ENCODE measurements at regions not wholly inside any gene's neighbourhood (a gene's known extent, or its start where the extent isn't known, plus 50 kb on each side); places are given as distances from the start of the nearest gene placed in this dataset.
"Not testable (repeated sequence)": the region's sequence is repeated elsewhere in the genome, so short reads cannot be mapped to it uniquely, and the experiment has no call there.

DNA sequence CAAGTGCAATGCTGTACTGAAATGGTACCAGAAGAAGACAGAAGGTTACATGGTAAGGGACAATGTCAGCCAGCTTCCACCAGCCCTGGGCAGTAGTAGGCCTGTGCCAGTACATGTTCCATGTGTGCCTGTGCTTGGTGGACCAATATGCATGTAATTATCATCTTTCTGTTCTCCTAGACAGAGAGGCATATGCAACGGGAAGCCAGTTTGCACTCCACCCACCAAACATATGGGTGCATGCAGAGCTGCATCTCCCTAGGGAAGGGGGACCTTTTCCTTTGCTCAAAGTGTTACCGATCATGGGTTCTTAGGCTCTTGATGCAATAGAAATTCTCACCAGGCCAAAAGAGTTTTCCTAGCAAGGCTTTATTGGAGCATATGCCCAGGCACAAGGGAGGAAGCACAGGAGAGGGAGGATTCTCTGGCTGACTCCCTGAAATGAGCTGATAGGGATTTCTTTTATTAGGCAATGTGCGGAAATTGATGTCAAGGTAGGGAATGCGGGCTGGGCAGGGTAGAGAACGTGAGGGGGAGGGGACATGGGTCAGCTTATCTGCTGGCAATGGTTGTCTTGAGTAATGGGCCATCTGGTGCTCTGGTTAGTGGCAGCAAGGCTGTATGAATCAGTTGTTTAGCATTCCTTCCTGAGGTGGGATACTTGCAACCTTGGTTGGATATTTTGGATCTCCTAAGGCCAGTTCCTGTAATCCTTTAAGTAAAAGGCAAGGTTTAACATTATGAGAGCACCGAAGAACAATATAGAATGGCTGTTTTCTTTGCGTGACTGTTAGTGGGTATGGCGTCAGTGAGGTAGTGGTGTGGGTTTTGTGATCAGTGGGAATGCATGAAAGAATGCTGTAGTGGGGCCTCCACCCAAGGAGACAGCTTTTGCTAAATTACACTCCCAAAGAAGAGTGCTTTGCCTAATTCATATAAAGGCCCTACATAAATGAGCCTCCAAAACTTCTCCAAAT, 102.5 kb downstream of the CDRT15L2 start:
- H3K4me1 ChIP-seq (replicated peaks in 1 of 2; ENCODE audit: control insufficient read depth in 2 of 2, insufficient read depth in 2 of 2, low read length in 2 of 2); H3K9me3 ChIP-seq (replicated peaks; ENCODE audit: control insufficient read depth, insufficient read depth, low read depth, low read length); BruUV-seq (replicated peaks); ATAC-seq; H3K79me2 ChIP-seq (ENCODE audit: control insufficient read depth, insufficient read depth, low read length); DNase-seq (ENCODE audit: extremely low read depth in 1 of 4, low spot score in 3 of 4); intact Hi-C loops (cut with micrococcal nuclease); H4K20me1 ChIP-seq (replicated peaks; ENCODE audit: control insufficient read depth, insufficient read depth, low read length); H3K27ac ChIP-seq (ENCODE audit: extremely low read depth, low read depth, low read length); H3K9ac ChIP-seq (ENCODE audit: insufficient read depth in 1 of 2, low read depth in 2 of 2, low read length in 2 of 2); H3K4me3 ChIP-seq; CTCF ChIA-PET (ENCODE audit: low intra/inter-chr PET ratio); H3K4me2 ChIP-seq (ENCODE audit: insufficient read depth, low read length); in situ Hi-C loops (cut with MboI); H3K27me3 ChIP-seq (ENCODE audit: control insufficient read depth in 2 of 2, insufficient read depth in 2 of 2, low read length in 2 of 2); H2AFZ ChIP-seq (ENCODE audit: low read depth, low read length); H3K36me3 ChIP-seq (ENCODE audit: control insufficient read depth, insufficient read depth, low read length); H3K9me1 ChIP-seq (ENCODE audit: control insufficient read depth, insufficient read depth, low read length); POLR2A ChIA-PET; FAIRE-seq: not testable (repeated sequence)
- WGBS (ENCODE audit: insufficient coverage, low coverage, missing lambda C conversion rate): 0% methylated on average over 4 of the region's 8 CpGs

DNA sequence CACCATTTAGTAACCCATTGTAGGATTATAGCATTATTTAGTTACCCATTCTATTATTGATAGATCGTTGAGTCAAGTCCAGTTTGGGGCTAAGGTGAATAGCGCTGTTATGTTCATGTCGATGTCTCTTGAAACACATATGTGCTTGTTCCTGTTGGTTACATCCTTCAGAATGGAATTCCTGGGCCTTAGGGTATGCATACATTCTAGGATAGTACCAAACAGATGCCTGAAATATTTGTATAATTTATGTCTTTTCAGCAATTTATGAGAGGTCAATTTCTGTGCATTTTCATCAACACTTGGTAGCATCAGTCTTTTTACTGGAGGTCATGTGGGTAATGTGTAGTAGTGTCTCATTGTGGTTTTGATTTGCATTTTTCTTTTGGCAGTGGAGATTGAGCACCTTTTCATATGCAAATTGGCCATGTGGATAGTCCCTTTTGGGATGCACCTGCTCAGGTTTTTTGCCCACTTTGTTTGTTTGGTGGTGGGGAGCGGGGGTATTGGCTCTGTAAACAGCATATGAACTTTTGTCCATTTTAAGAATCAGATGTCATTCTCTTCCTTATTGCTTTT, 104.2 kb downstream of the CDRT15L2 start:
- BruUV-seq (replicated peaks); FAIRE-seq; H3K4me2 ChIP-seq (ENCODE audit: insufficient read depth, low read length); H3K4me3 ChIP-seq; H2AFZ ChIP-seq (ENCODE audit: low read depth, low read length); H3K9me3 ChIP-seq (replicated peaks; ENCODE audit: control insufficient read depth, insufficient read depth, low read depth, low read length); H4K20me1 ChIP-seq (replicated peaks; ENCODE audit: control insufficient read depth, insufficient read depth, low read length); ATAC-seq; intact Hi-C loops (cut with micrococcal nuclease); H3K4me1 ChIP-seq (replicated peaks in 1 of 2; ENCODE audit: control insufficient read depth in 2 of 2, insufficient read depth in 2 of 2, low read length in 2 of 2); in situ Hi-C loops (cut with MboI); H3K27ac ChIP-seq (ENCODE audit: extremely low read depth, low read depth, low read length); H3K27me3 ChIP-seq (ENCODE audit: control insufficient read depth in 2 of 2, insufficient read depth in 2 of 2, low read length in 2 of 2); H3K9ac ChIP-seq (ENCODE audit: insufficient read depth in 1 of 2, low read depth in 2 of 2, low read length in 2 of 2); H3K79me2 ChIP-seq (ENCODE audit: control insufficient read depth, insufficient read depth, low read length); DNase-seq (ENCODE audit: extremely low read depth in 1 of 4, low spot score in 3 of 4); H3K9me1 ChIP-seq (ENCODE audit: control insufficient read depth, insufficient read depth, low read length); H3K36me3 ChIP-seq (ENCODE audit: control insufficient read depth, insufficient read depth, low read length); CTCF ChIA-PET (ENCODE audit: low intra/inter-chr PET ratio); POLR2A ChIA-PET: not testable (repeated sequence)
- WGBS (ENCODE audit: insufficient coverage, low coverage, missing lambda C conversion rate): 8% methylated on average over 3 of the region's 4 CpGs

DNA sequence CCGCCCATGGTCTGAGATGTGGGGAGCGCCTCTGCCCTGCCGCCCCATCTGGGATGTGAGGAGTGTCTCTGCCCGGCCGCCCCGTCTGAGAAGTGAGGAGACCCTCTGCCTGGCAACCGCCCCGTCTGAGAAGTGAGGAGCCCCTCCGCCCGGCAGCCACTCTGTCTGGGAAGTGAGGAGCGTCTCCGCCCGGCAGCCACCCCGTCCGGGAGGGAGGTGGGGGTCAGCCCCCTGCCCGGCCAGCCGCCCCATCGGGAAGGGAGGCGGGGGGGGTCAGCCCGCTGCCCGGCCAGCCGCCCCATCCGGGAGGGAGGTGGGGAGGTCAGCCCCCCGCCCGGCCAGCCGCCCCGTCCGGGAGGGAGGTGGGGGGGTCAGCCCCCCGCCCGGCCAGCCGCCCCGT, 105.5 kb downstream of the CDRT15L2 start:
- H3K27me3 ChIP-seq (ENCODE audit: control insufficient read depth in 2 of 2, insufficient read depth in 2 of 2, low read length in 2 of 2); H3K27ac ChIP-seq (ENCODE audit: extremely low read depth, low read depth, low read length); H4K20me1 ChIP-seq (replicated peaks; ENCODE audit: control insufficient read depth, insufficient read depth, low read length); H3K36me3 ChIP-seq (ENCODE audit: control insufficient read depth, insufficient read depth, low read length); POLR2A ChIA-PET; H3K9ac ChIP-seq (ENCODE audit: insufficient read depth in 1 of 2, low read depth in 2 of 2, low read length in 2 of 2); H3K4me1 ChIP-seq (replicated peaks in 1 of 2; ENCODE audit: control insufficient read depth in 2 of 2, insufficient read depth in 2 of 2, low read length in 2 of 2); H3K79me2 ChIP-seq (ENCODE audit: control insufficient read depth, insufficient read depth, low read length); H3K9me3 ChIP-seq (replicated peaks; ENCODE audit: control insufficient read depth, insufficient read depth, low read depth, low read length); H3K4me3 ChIP-seq; CTCF ChIA-PET (ENCODE audit: low intra/inter-chr PET ratio); FAIRE-seq; H2AFZ ChIP-seq (ENCODE audit: low read depth, low read length); ATAC-seq; BruUV-seq (replicated peaks); H3K4me2 ChIP-seq (ENCODE audit: insufficient read depth, low read length); intact Hi-C loops (cut with micrococcal nuclease); H3K9me1 ChIP-seq (ENCODE audit: control insufficient read depth, insufficient read depth, low read length); in situ Hi-C loops (cut with MboI); DNase-seq (ENCODE audit: extremely low read depth in 1 of 4, low spot score in 3 of 4): not testable (repeated sequence)
- WGBS (ENCODE audit: insufficient coverage, low coverage, missing lambda C conversion rate): no CpG with 5 or more reads among the region's 32 CpGs

DNA sequence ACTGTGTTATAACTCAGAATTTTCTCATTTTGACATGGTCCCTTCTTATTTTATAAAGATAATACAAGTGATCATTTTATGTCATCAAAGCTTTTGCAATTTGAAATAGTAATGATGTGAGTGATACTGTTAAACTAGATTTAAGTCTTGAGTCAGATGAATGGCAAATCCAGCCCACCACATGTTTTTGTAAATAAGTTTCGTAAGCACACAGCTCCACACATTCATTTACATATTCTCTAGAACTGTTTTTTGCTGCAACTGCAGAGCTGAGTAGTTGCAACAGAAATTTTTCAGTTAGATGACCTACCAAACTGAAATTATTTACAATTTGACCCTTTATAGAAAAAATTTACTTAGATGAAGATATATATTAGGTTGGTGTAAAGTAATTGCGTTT, 108.1 kb downstream of the CDRT15L2 start:
- ATAC-seq; H3K9me3 ChIP-seq (replicated peaks; ENCODE audit: control insufficient read depth, insufficient read depth, low read depth, low read length); H3K4me2 ChIP-seq (ENCODE audit: insufficient read depth, low read length); H2AFZ ChIP-seq (ENCODE audit: low read depth, low read length); H4K20me1 ChIP-seq (replicated peaks; ENCODE audit: control insufficient read depth, insufficient read depth, low read length); H3K9me1 ChIP-seq (ENCODE audit: control insufficient read depth, insufficient read depth, low read length); BruUV-seq (replicated peaks); H3K36me3 ChIP-seq (ENCODE audit: control insufficient read depth, insufficient read depth, low read length); in situ Hi-C loops (cut with MboI); H3K4me1 ChIP-seq (replicated peaks in 1 of 2; ENCODE audit: control insufficient read depth in 2 of 2, insufficient read depth in 2 of 2, low read length in 2 of 2); H3K27ac ChIP-seq (ENCODE audit: extremely low read depth, low read depth, low read length); FAIRE-seq; H3K4me3 ChIP-seq; CTCF ChIA-PET (ENCODE audit: low intra/inter-chr PET ratio); DNase-seq (ENCODE audit: extremely low read depth in 1 of 4, low spot score in 3 of 4); H3K79me2 ChIP-seq (ENCODE audit: control insufficient read depth, insufficient read depth, low read length); H3K9ac ChIP-seq (ENCODE audit: insufficient read depth in 1 of 2, low read depth in 2 of 2, low read length in 2 of 2); POLR2A ChIA-PET; intact Hi-C loops (cut with micrococcal nuclease); H3K27me3 ChIP-seq (ENCODE audit: control insufficient read depth in 2 of 2, insufficient read depth in 2 of 2, low read length in 2 of 2): not testable (repeated sequence)
- no CpG with 5 or more reads among the region's 2 CpGs for WGBS (ENCODE audit: insufficient coverage, low coverage, missing lambda C conversion rate)
